ENCODE measurements at regions not wholly inside any gene's neighbourhood (a gene's known extent, or its start where the extent isn't known, plus 50 kb on each side); places are given as distances from the start of the nearest gene placed in this dataset.

DNA sequence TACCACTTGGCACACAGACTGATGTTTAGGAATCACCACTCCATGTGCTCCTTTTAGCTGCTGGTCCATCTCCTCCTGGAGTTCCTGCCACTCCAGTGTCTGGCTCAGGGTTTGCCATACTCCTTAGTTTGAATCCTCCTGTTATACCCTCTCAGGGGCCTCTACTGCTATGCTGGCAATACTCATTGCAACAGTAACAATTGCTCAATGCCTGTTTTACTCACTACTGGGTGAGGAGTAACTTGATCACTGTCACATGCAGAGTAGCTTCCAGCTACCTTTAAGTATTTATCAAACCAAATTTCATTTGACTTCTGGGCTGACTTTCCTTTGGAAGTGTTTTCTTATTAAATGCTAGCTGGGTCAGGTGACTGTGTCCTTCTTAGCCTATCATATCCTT lies 107.2 kb upstream of the WLS start:
- TF ChIP-seq, protein P1, sequence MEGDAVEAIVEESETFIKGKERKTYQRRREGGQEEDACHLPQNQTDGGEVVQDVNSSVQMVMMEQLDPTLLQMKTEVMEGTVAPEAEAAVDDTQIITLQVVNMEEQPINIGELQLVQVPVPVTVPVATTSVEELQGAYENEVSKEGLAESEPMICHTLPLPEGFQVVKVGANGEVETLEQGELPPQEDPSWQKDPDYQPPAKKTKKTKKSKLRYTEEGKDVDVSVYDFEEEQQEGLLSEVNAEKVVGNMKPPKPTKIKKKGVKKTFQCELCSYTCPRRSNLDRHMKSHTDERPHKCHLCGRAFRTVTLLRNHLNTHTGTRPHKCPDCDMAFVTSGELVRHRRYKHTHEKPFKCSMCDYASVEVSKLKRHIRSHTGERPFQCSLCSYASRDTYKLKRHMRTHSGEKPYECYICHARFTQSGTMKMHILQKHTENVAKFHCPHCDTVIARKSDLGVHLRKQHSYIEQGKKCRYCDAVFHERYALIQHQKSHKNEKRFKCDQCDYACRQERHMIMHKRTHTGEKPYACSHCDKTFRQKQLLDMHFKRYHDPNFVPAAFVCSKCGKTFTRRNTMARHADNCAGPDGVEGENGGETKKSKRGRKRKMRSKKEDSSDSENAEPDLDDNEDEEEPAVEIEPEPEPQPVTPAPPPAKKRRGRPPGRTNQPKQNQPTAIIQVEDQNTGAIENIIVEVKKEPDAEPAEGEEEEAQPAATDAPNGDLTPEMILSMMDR (IDR thresholded peaks at IDR 0.05): no peak
- DNase-seq (ENCODE audit: low spot score) (no peak), ATAC-seq (ENCODE audit: low FRiP score) (no peak)

DNA sequence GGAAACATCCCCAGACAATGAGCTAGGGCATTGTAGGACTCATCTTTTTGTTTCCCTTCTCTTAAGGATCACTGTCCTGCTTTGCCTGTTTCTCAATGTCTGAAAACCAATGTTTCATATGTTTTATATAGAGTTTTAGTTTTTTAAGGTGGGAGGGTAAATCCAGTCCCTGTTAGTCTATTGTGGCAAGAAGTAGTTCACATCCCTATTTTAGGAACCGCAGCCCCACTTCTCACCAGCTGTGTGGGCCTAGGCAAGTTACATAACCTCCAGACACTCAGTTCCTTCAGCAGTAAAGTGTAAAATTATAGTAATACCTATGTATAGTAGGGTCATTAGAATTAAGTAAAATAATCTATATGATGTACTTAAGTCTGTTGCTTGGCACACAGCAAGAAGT lies 105.8 kb upstream of the WLS start:
- DNase-seq (ENCODE audit: low spot score): no peak
- no peak for ATAC-seq (ENCODE audit: low FRiP score)
- TF ChIP-seq, protein P1 (IDR thresholded peaks at IDR 0.05): no peak

DNA sequence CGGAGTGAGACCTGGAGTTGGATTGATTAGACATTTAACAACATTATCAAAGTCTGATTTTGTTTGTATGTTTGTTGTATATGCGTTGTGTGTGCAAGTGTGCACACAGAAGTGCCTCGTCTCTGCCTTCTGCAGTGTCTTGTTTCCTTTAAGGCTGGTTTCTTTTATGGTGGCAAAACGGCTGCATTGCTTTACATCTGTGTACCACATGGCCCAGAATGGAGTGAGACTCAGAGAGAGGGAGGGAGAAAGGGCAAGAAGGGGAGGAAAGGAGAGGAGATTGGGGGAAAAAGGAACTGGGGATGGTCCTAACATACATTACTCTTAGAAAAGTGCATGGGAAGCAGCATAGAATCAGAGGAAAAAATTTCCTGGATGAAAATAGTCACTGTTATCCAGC lies 99.7 kb upstream of the WLS start:
- ATAC-seq (ENCODE audit: low FRiP score) (no peak), DNase-seq (ENCODE audit: low spot score) (no peak)
- TF ChIP-seq, protein P1 (IDR thresholded peaks at IDR 0.05): no peak

DNA sequence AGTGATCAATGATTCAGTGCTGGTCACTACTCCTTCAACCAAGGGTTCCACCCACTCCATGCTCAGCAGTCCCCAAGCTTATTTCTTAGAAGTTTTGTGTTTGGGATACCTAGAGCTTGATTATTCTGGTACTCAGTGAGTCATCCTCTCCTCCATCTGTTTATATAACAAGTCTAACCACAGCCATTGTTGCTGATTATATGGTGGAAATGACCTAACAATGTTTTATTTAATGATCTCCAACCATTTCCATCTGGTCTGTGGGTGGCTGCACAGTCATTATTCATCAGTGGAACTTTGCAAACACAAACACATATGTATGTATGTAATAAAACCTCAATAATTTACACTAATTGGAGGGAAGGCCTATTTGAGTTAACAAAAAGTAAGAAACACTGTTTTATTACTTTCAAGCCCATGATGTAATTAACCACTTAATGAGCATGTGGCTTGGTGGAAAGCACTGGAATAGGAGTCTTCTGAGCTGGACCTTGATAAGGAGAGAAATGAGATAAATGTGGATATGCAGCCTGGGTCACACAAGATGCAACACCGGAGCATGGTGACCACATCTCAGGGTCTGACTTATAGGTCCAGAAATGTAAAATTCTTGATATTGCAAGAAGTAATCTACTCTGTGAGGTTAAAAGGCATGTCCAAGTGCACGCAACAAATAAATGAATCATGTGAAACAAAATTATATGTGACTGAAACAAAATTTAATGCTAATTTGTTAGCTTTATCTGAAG lies 99.0 kb upstream of the WLS start:
- TF ChIP-seq, protein P1 (IDR thresholded peaks at IDR 0.05): no peak
- ATAC-seq (ENCODE audit: low FRiP score) (no peak), DNase-seq (ENCODE audit: low spot score) (no peak)

DNA sequence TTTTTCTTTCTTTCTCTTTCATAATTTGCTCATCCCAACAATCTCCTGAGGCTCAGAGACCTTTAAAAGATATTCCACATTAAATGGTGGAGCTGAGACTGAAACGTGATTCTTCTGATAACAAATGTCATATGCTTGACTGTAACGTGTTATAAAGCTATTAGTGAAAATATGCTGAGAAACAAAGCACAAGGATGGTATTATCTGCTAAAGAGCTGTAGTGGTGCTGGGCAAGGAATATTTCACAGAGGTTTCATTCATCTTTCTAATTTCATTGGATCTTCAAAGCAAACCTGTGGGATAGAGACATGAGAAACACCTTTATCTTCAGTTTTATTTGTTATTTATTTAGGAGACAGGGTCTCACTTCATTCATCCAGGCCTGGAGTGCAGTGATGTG lies 98.1 kb upstream of the WLS start:
- TF ChIP-seq, protein P1 (IDR thresholded peaks at IDR 0.05): no peak
- ATAC-seq (ENCODE audit: low FRiP score) (no peak), DNase-seq (ENCODE audit: low spot score) (no peak)

DNA sequence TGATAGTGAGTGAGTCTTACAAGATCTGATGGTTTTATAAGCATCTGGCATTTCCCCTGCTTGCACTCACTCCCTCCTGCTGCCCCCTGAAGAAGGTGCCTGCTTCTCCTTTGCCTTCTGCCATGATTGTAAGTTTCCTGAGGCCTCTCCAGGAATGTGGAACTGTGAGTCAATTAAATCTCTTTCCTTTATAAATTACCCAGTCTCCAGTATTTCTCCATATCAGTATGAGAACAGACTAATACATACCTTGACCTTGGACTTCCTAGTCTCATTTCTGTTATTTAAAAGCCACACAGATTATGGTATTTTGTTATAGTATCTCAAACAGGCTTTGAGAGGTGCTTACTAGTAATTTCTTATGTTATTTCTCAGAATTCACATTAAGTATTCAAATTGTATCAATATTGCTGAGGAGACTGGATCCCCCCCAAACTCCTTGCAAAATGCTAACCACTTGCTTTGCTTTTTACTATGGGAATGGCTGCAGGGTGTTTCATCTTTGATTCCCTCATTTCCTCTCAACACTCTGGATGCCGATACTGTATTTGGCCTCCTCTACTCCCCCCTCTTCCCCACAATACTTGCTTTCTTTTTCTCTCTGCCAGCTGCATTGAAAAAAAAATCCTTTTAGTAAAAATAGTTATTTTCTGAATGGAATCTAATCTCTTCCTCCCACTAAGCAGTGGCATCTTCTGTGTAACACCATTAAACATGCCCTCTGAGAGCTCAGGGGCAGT lies 96.9 kb upstream of the WLS start:
- TF ChIP-seq, protein P1 (IDR thresholded peaks at IDR 0.05): no peak
- DNase-seq (ENCODE audit: low spot score): no peak
- no peak for ATAC-seq (ENCODE audit: low FRiP score)

DNA sequence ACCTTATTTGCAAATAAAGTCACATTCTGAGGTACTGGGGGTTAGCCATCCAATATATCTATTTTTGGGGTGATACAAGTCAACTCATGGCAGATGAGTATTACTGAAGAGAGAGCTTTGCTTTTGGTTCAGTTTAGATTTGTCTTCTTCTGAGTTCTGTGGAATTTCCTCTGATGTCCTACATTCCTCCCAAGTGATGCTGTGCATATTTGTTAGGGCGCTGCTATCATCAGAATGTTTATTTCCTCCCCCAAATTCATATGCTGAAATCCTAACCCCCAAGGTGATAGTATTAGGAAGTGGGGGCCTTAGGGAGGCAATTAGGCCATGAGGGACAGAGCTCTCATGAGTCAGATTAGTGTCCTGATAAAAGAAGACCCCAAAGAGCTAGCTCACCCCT lies 96.2 kb upstream of the WLS start:
- TF ChIP-seq, protein P1 (IDR thresholded peaks at IDR 0.05): no peak
- DNase-seq (ENCODE audit: low spot score): no peak
- ATAC-seq (ENCODE audit: low FRiP score): no peak
